Right lobe of liver (tissue), 4 donors: ENCODE measurements at regions not wholly inside any gene's neighbourhood (a gene's known extent, or its start where the extent isn't known, plus 50 kb on each side); places are given as distances from the start of the nearest gene placed in this dataset.

Experiments
- POLR2A ChIP-seq: fragments of 450-650 bp; IDR thresholded peaks from one replicate; pipeline ENCODE4 v1.6.1; 2017; ENCODE audit warnings: antibody characterized with exemption, mild to moderate bottlenecking
- TF ChIP-seq, protein P1 (sequence below), 4 donors: fragments of 200-600 bp in 3 of 4; fragments of 450-650 bp in 1 of 4; IDR thresholded peaks; one replicate each; pipeline versions ENCODE4 v1.5.1 to v1.8.0; 2016 to 2022; ENCODE audit warnings: antibody characterized with exemption in 4 of 4, mild to moderate bottlenecking in 2 of 4
- donor health status: DM: no; HTN: no; CAD: no.
- donor health status: DM: no; HTN: no; CAD: no.
- donor health status: DM: no; HTN: yes; CAD: no.

GRCh38 chr2:84160453-84160852 lies 298.6 kb downstream of the SUCLG1 start:
- TF ChIP-seq, protein P1, sequence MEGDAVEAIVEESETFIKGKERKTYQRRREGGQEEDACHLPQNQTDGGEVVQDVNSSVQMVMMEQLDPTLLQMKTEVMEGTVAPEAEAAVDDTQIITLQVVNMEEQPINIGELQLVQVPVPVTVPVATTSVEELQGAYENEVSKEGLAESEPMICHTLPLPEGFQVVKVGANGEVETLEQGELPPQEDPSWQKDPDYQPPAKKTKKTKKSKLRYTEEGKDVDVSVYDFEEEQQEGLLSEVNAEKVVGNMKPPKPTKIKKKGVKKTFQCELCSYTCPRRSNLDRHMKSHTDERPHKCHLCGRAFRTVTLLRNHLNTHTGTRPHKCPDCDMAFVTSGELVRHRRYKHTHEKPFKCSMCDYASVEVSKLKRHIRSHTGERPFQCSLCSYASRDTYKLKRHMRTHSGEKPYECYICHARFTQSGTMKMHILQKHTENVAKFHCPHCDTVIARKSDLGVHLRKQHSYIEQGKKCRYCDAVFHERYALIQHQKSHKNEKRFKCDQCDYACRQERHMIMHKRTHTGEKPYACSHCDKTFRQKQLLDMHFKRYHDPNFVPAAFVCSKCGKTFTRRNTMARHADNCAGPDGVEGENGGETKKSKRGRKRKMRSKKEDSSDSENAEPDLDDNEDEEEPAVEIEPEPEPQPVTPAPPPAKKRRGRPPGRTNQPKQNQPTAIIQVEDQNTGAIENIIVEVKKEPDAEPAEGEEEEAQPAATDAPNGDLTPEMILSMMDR (IDR thresholded peaks at IDR 0.05), result no peak
- no peak for TF ChIP-seq POLR2A
